ENCODE measurements at regions not wholly inside any gene's neighbourhood (a gene's known extent, or its start where the extent isn't known, plus 50 kb on each side); places are given as distances from the start of the nearest gene placed in this dataset.

DNA sequence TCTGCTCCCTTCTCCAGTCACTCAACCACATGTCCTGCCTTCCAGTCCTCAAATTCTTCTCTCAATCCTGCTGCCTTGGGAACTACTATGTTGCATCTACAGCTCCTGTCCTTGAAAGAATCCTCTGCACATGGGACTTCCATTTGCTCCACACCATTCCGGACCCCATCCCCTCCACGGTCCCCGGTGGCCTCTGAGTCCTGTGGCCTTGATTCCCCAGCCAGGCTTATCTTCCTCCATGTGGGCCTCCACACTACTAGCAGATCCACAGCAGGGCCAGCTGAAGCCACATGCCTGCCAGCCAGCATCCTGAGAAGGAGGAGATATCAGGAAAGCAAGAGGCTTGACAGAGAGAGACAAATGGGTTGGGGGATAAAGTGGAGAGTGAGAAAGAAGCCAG lies 1323.8 kb downstream of the UQCRFS1 start:
- CTCF ChIA-PET = no interaction called here
- TF ChIP-seq, protein P1, sequence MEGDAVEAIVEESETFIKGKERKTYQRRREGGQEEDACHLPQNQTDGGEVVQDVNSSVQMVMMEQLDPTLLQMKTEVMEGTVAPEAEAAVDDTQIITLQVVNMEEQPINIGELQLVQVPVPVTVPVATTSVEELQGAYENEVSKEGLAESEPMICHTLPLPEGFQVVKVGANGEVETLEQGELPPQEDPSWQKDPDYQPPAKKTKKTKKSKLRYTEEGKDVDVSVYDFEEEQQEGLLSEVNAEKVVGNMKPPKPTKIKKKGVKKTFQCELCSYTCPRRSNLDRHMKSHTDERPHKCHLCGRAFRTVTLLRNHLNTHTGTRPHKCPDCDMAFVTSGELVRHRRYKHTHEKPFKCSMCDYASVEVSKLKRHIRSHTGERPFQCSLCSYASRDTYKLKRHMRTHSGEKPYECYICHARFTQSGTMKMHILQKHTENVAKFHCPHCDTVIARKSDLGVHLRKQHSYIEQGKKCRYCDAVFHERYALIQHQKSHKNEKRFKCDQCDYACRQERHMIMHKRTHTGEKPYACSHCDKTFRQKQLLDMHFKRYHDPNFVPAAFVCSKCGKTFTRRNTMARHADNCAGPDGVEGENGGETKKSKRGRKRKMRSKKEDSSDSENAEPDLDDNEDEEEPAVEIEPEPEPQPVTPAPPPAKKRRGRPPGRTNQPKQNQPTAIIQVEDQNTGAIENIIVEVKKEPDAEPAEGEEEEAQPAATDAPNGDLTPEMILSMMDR (conservative IDR thresholded peaks at IDR 0.05; ENCODE audit: low read depth, low read length) = no peak
- no peak for TF ChIP-seq EZH2 (IDR thresholded peaks at IDR 0.05; ENCODE audit: borderline replicate concordance, low read depth, low read length, poor library complexity, severe bottlenecking)
- DNase-seq (ENCODE audit: low spot score) = no peak
- Histone ChIP-seq H3K4me1 (ENCODE audit: insufficient read depth, low read length, poor library complexity, severe bottlenecking) (no peaks in the 10 kb centered on the region), H3K4me3 (ENCODE audit: low read depth, low read length, poor library complexity, severe bottlenecking) (no peak overlapping the region), H3K27me3 (replicated peaks; ENCODE audit: insufficient read depth, low read depth, low read length, poor library complexity) (no peaks in the 10 kb centered on the region), H3K36me3 (ENCODE audit: insufficient read depth, low read length, poor library complexity, severe bottlenecking) (no peaks in the 10 kb centered on the region), H3K9me3 (ENCODE audit: low read depth, low read length, poor library complexity, severe bottlenecking) (peaks cover 41% of the 10 kb centered on the region), H3K27ac (ENCODE audit: low read depth, low read length, poor library complexity, severe bottlenecking) (no peak overlapping the region)
- POLR2A ChIA-PET (ENCODE audit: low non-redundant PET) = no interaction called here
- intact Hi-C loops (cut with micrococcal nuclease; ENCODE audit: unreplicated experiment) = no loop called here
- no TSS peak for BruUV-seq (replicated peaks)

DNA sequence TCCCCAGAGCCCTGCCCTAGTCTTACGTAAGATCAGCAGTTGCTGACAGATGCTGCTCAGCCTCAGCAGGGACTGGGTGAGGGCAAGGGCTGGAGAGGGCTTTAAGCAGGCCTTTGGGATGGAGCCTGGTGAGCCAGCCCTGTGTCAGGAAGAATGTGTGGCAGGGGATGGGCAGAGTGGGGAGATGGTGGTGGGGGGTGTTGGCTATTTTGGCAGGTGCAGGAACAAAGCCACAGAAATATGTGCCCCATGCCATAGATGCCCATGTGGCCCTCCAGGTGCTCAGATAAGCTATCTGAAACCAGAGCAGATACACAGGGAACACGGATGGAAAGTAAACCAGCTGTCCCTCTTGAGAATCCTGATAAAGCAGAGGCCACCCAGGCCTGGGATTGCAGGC lies 1325.0 kb downstream of the UQCRFS1 start:
- Histone ChIP-seq H3K36me3 (ENCODE audit: insufficient read depth, low read length, poor library complexity, severe bottlenecking) (no peaks in the 10 kb centered on the region), H3K4me1 (ENCODE audit: insufficient read depth, low read length, poor library complexity, severe bottlenecking) (no peaks in the 10 kb centered on the region), H3K9me3 (ENCODE audit: low read depth, low read length, poor library complexity, severe bottlenecking) (peaks cover 43% of the 10 kb centered on the region), H3K27me3 (replicated peaks; ENCODE audit: insufficient read depth, low read depth, low read length, poor library complexity) (no peaks in the 10 kb centered on the region), H3K4me3 (ENCODE audit: low read depth, low read length, poor library complexity, severe bottlenecking) (no peak overlapping the region), H3K27ac (ENCODE audit: low read depth, low read length, poor library complexity, severe bottlenecking) (no peak overlapping the region)
- TF ChIP-seq EZH2 (IDR thresholded peaks at IDR 0.05; ENCODE audit: borderline replicate concordance, low read depth, low read length, poor library complexity, severe bottlenecking) = no peak
- TF ChIP-seq, protein P1 (conservative IDR thresholded peaks at IDR 0.05; ENCODE audit: low read depth, low read length) = no peak
- BruUV-seq (replicated peaks) = no TSS peak
- POLR2A ChIA-PET (ENCODE audit: low non-redundant PET) = no interaction called here
- CTCF ChIA-PET = no interaction called here
- no peak for DNase-seq (ENCODE audit: low spot score)
- intact Hi-C loops (cut with micrococcal nuclease; ENCODE audit: unreplicated experiment) = no loop called here

DNA sequence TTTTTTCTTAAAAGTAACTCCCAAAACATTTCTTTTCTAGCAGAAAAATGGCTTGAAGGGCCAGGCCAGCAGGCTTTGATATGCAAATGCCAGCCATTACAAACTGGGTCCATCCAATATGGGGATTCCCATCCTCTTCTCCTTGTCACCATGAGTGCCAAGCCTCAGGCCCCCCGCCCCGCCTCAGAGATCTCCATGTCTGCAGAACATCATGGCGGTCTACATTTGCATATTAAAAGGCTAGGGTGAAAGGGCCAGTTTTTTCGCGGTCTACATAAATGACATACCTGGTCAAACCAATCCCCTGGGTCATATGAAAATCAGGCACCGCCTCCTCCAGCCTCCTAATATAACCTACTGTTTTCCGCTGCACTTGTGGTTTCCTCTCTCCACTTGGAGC lies 1327.6 kb downstream of the UQCRFS1 start:
- no peak overlapping the region for H3K27ac ChIP-seq (ENCODE audit: low read depth, low read length, poor library complexity, severe bottlenecking)
- ChIA-PET POLR2A (ENCODE audit: low non-redundant PET) (no interaction called here), CTCF (no interaction called here)
- no peak overlapping the region for H3K4me3 ChIP-seq (ENCODE audit: low read depth, low read length, poor library complexity, severe bottlenecking)
- BruUV-seq (replicated peaks) = no TSS peak
- H3K4me1 ChIP-seq (ENCODE audit: insufficient read depth, low read length, poor library complexity, severe bottlenecking) = no peaks in the 10 kb centered on the region
- no peak for DNase-seq (ENCODE audit: low spot score)
- TF ChIP-seq EZH2 (IDR thresholded peaks at IDR 0.05; ENCODE audit: borderline replicate concordance, low read depth, low read length, poor library complexity, severe bottlenecking) = no peak
- TF ChIP-seq, protein P1 (conservative IDR thresholded peaks at IDR 0.05; ENCODE audit: low read depth, low read length) = no peak
- no peaks in the 10 kb centered on the region for H3K36me3 ChIP-seq (ENCODE audit: insufficient read depth, low read length, poor library complexity, severe bottlenecking)
- no peaks in the 10 kb centered on the region for H3K27me3 ChIP-seq (replicated peaks; ENCODE audit: insufficient read depth, low read depth, low read length, poor library complexity)
- intact Hi-C loops (cut with micrococcal nuclease; ENCODE audit: unreplicated experiment) = no loop called here
- H3K9me3 ChIP-seq (ENCODE audit: low read depth, low read length, poor library complexity, severe bottlenecking) = peaks cover 44% of the 10 kb centered on the region
